Activated CD4-positive, alpha-beta T cell treated with anti-CD3 and anti-CD28 coated beads, Interleukin-2, amount 50 U/mL, for 1 hour (primary cell): ENCODE measurements at regions not wholly inside any gene's neighbourhood (a gene's known extent, or its start where the extent isn't known, plus 50 kb on each side); places are given as distances from the start of the nearest gene placed in this dataset.

Source experiments
- DNase-seq: peaks from one replicate; pipeline ENCODE4 v3.0.0-alpha.2; 2020

DNA sequence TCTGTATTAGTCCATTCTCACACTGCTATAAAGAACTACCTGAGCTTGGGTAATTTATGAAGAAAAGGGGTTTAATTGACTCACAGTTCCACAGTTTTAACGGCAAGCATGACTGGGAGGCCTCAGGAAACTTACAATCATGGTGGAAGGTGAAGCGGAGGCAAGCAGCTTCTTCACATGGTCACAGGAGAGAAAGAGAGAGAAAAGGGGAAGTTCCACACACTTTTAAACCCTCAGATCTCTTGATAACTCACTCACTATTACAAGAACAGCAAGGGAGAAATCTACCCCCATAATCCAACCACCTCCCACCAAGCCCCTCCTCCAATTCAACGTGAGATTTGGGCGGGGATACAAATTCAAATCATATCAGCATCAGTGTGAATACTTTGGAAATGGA, 133.4 kb upstream of the SLC30A5 start:
- DNase-seq: no peak

- DNase-seq: no peak
Observed at GRCh38 chr5:68960961-68961360, 132.9 kb upstream of the SLC30A5 start.

- no peak for DNase-seq
Observed at GRCh38 chr5:68961762-68962161, 132.1 kb upstream of the SLC30A5 start.

DNA sequence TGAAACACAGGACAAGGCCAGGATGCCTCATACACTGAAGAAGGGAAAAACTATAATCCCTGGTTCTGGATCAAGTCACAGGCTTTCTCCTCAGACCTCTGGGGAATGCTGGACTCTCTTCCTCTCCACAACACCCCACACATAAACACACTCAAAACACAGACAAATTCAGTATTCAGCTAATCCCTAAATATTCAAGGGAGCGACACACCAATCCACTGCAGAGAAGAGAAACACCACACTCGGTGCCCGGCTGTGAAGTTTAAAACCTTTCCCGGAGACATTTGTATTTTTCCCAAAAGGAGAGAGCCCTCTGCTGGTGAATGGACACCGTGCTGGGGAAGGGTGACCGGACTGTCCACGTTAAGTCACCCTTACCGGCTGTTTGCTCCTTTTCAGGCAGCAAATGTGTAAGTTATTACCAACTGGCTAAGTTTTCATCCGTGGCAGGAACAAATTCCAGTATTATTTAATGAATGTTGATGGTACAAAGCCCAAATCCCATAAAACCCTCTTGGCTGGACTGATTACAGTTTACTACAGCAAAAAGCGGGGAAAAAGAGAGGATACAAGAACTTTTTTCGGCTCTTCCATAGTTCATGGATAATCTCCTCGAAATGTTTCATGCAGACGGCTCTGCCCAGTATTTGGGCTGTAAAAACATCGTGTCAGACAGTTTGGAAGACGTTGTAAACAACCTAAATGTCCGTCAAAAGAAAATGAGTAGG, 130.9 kb upstream of the SLC30A5 start:
- no peak for DNase-seq

DNA sequence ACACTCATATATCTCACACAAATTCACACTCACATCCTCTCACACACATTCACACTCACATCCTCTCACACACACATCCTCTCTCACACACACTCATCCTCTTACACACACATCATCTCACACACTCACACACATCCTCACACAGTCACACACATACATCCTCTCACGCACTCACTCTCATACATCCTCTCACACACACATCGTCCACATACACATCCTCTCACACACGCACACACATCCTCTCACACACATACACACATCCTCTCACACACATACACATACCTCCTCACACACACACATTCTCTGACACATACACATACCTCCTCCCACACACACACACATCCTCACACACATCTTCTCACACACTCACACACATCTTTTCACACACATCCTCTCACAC, 129.1 kb upstream of the SLC30A5 start:
- no peak for DNase-seq

DNA sequence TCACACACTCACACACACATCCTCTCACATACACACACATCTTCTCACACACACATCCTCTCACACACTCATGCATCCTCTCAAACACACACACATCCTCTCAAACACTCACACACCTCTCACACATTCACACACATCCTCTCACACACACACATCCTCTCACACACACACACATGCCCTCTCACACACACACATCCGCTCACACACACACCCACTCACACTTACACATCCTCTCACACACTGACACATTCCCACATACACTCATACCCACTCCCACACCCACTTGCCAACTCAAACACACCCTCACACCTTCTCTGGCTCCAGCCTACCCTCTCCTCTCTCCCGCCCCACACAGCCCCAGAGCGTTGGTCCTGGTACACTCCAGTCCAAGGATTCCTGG, 127.9 kb upstream of the SLC30A5 start:
- no peak for DNase-seq

GRCh38 chr5:68966596-68966995, 127.2 kb upstream of the SLC30A5 start:
- no peak for DNase-seq

- DNase-seq: no peak
Observed at GRCh38 chr5:68968429-68968828, 125.4 kb upstream of the SLC30A5 start.

GRCh38 chr5:68970617-68971016, 123.2 kb upstream of the SLC30A5 start:
- no peak for DNase-seq

DNA sequence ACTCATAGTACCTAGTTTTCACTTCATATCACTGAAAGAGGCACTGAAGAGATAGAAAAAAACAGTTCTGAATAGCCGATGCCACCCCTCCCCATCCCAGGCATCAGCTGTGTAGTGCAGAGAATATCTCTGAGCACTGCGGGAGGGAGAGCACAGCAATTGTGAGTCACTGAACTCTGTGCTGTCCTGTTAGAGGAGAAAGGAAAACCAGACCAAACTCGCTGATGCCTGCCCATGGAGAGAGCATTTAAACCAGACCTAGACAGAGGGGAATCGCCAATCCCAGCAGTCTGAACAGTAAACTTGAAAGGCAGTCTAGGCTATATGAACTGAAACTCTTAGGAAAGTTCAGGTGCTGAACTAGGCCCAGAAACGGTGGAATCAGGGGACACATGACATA, 120.1 kb upstream of the SLC30A5 start:
- no peak for DNase-seq

DNA sequence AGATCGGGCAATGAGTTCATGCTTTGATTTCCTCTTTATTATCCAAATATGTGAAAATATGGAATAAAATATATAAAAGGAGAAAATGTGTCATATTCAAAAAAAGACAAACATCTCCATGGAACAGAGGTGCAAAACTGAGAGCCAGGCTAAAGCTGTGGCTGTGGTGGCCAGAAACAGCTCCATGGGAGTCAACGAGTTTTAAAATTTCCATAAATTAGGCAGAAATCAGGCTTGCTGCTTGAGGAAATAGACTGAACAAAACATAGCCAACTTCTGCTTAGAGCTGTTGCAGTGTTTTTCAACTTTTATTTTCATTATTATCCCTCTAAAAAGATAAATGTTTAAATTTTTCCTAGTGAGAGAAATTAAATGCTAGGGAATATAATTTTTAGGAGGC, 110.8 kb upstream of the SLC30A5 start:
- DNase-seq: no peak

- DNase-seq: no peak
Observed at GRCh38 chr5:68983959-68984358, 109.9 kb upstream of the SLC30A5 start.

DNA sequence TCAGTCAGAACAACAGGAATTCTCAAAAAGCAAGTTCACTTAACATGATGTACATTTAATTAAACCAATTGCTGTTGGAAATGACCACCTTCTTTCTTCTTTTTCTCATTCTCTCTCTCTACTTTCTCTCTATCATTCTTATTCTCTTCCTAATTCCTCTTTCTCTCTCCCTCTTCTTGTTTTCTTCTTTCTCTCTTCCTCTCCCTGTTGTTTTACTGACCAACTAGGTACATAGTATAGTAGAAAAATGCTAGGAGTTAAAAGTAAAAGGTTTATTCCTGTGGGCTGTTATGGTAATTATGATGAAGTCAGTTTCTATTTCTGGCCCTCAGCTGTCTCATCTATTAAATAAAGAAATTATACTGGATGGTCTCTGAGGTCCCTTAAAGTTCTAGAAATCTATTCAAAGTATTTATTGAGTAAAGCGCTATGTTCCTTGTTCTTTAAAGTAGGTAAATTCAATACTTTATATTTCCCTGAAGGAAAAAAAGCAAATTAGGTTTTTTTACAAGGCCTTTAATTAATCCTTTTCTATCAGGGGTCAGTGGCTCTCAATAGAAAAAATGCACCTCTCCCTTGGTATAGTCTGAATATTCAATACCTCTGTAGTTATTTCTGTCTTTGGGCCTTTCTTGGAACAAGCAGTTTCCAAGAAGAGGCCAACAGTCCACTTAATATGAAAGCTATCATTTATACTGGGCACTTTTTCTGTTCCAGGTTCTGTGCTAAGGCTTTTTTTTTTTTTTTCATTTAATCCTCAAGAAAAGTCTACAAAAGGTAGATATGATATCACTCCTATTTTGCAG, 102.3 kb upstream of the SLC30A5 start:
- DNase-seq: no peak

- DNase-seq: no peak
Observed at GRCh38 chr5:68994645-68995044, 99.2 kb upstream of the SLC30A5 start.

GRCh38 chr5:68995845-68996545, 97.8 kb upstream of the SLC30A5 start:
- DNase-seq: no peak

- DNase-seq: no peak
Observed at GRCh38 chr5:68999181-68999580, 94.6 kb upstream of the SLC30A5 start.

DNA sequence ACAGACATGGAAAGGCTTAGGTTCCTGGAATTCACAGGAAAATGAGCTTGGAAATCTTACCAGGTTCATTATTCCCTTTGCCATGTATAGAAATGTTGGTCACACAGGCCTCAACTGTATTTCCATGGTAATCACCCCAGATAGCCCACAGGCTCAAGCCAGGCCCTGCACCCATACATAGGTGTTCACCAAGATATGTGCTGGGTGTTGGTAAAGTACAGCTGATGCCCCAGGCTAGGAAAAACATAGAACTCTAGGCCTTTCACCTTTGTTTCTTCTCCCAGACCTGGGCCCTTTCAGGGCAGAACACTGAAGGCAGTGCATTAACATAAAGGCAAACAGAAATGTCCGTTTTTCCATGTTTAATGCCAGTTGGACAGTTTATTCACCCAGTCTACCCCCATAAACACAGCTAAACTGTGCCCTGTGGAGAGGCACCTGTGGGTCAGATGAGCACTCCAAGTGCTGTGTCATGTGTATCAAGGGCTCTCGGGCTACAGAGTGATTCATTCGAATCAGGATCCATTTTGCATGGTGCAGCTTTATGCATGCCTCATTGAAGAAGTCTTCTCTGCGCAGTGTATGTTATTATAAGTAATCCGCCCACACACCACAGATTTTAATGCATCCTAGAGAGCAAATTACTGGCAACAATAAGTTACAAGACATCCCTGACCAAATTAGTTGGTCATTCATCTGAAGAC, 93.4 kb upstream of the SLC30A5 start:
- DNase-seq: no peak

GRCh38 chr5:69000949-69001348, 92.9 kb upstream of the SLC30A5 start:
- DNase-seq: no peak

DNA sequence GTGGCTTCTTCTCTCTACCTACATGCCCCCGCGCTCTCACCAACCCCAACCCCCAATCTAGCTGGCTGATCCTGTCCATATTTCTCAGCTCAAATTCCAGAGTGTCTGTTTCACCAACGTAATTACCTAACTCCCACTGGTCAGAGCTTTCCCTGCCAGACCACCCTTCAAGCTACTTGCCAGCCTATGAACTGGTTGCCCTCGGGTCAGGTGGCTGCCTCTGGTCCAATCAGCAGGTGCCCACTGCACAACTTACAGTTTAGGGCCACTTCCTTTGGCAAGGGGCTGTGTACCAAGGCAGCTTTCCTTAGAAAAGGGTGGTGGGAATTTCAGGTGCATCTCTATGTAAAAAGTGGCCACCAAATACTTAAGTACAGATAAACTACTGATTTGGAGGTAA, 92.2 kb upstream of the SLC30A5 start:
- no peak for DNase-seq

DNA sequence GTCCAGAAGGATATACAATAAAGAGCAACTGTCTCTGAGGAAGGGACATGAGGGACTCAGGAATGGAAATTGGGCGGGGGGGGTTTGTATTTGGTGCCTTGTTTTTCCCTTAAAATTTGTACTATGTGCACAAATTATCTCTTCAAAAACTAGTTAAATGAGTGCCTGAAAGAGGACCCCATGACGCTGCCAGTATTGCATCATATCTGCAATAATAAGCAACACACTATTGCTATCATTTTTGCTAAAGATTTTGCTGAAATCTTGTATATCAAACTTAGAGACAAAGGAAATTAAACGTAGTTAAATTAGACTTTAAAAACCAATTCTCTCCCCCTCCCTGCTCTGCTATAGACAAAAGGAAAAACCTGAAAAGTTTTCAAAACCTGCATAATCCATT, 89.7 kb upstream of the SLC30A5 start:
- DNase-seq: no peak

- no peak for DNase-seq
Observed at GRCh38 chr5:69004676-69005075, 89.1 kb upstream of the SLC30A5 start.

GRCh38 chr5:69006030-69006429, 87.8 kb upstream of the SLC30A5 start:
- DNase-seq: no peak

GRCh38 chr5:69007163-69007562, 86.7 kb upstream of the SLC30A5 start:
- DNase-seq: no peak
